GM19240 (cell line): ENCODE measurements at regions not wholly inside any gene's neighbourhood (a gene's known extent, or its start where the extent isn't known, plus 50 kb on each side); places are given as distances from the start of the nearest gene placed in this dataset.

ENCODE experiments used
- DNase-seq: peaks from one replicate; pipeline ENCODE4 v3.0.0; 2011; ENCODE audit warnings: low spot score; ENCODE audit not compliant: insufficient read length

DNA sequence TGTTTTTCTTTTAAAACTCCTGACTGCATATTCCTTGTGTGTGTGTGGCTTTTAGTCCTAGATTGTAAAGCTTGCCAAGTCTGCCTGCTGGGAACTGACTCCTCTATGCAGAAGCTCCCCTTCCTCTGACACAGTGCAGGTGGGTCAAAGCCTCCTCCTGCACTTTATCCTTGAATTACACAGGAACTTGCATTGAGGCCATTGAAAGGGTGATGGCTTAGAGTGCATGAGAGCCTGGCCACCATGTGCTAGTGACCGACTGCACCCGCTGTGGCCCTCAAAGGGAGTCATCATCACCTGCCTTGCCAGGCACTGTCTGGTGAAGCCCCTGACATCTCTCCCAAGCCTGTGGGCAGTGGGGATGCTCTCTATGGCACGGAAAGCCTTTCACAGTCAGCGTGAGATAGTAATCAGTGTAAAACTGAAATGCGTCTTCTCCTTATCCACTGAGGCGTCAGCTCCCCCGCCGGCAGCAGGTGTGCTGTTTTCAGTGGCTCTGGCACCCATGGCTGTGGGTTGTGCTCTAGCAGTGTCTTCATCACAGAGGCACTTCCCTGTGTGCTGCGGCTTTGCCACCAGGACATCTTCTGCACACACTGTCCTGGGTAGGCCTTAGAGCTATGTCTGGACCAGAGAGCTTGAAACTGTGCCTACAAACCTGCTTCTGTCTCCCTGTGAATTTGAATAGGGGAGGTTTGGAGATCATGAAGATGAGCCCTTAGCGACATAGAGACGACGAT is 87.9 kb downstream of the THBS2 start:
- DNase-seq: no peak

- DNase-seq: no peak
Measured at GRCh38 chr6:169164986-169165385, 88.7 kb downstream of the THBS2 start.

DNA sequence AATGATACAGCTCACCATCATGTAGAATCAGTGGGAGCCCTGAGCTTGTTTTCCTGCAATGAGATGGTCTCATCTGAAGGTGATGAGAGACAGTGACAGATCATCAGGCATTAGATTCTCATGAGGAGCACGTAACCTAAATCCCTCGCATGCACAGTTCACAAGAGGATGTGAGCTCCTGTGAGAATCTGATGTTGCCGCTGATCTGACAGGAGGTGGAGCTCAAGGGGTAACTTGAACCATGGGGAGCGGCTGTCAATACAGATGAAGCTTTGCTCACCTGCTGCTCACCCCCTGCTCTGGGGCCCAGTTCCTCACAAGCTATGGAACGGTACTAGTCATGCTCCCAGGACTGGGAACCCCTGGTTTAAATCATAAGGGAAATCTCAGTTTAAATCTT is 89.2 kb downstream of the THBS2 start:
- DNase-seq: no peak

- DNase-seq: no peak
Measured at GRCh38 chr6:169163411-169163901, 90.2 kb downstream of the THBS2 start.

- DNase-seq: no peak
Measured at GRCh38 chr6:169162752-169163407, 90.8 kb downstream of the THBS2 start.

GRCh38 chr6:169162249-169162648 is 91.4 kb downstream of the THBS2 start:
- no peak for DNase-seq

GRCh38 chr6:169161572-169162167 is 92.0 kb downstream of the THBS2 start:
- DNase-seq: no peak

DNA sequence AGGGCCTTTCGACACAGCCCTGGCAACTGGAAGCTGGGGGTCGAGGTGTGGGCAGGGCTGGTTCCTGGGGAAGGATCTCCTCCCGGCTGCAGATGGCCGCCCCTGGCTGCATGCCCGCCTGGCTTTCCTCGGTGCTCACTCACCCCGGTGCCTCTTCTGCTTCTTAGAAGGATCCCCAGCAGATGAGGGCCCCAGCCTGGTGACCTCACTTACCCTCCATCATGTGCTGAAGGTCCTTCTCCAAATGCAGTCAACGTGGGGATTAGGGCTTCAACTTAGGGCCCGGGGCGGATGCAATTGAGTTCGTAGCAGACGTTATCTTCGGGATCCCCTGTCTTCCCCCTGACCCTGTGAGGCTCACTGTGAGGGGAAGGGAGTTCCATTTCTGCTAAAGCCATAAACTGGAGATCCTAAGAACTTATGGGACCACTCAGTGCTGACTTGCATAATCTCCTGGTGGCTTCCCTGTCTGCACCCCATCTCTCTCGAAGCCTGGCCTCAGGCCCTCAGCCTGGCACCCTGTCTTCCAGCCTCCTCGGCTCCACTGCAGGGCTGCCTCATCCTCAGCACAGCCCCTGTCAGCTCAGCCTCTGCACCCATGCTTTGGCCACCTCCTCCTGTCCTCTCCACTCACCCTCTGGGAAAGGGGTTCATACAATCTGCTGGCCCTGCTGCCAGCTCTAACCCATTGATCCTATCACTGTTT is 92.6 kb downstream of the THBS2 start:
- no peak for DNase-seq

DNA sequence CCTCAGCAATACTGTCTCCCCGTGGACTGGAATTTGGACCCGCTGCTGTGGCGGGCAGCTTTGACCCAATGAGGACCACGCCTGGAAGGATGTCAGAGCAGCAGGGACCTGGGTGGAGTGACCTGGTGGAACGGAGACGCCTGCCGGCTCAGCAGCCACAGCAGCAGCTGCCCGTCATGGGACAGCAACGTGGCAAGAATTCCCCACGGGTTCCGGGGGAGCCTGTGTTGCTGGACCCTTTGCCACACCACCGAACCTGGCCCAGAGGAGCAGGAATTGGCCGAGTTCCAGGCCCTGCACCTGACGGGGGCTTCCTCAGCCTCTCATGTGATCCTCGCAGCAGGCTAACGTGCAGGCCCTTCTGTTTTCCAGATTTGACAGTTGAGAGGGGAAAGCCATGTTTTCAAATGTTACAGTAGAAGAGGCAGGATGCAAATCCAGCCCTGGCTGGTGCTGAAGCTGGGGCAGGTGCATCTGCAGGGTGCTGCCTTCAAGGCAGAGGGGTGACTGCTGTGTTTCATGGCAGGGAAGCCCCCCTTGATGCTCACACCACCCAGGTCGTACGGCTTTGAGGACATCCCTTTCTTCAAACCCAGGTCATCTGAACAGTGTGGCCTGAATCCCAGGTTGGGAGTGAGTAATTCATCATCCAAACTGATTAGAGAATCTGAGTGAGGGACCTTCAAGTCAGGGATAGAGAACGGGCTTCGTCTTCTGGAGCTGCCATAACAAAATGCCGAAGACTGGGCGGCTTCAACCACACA is 93.4 kb downstream of the THBS2 start:
- DNase-seq: no peak

DNA sequence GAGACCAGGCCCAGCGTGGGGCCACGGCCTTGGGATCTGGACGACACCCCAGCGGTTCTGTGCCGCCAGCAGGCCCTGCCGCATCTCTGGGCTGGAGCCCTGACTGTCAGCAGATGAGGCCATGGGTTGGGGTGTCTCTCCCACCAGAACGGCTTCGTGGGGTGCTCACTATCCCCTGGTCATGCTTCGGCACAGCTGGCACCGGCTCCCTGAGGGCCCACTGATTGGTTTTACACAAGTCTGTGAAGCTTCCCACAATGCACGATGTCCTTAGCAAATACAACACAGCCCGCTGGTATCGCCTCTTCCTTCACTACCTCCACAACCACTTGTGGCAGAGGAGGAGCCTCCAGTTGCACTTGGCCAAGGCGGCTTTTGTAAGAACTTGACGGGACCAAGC is 94.3 kb downstream of the THBS2 start:
- DNase-seq: no peak

GRCh38 chr6:169158691-169159090 is 95.0 kb downstream of the THBS2 start:
- no peak for DNase-seq

DNA sequence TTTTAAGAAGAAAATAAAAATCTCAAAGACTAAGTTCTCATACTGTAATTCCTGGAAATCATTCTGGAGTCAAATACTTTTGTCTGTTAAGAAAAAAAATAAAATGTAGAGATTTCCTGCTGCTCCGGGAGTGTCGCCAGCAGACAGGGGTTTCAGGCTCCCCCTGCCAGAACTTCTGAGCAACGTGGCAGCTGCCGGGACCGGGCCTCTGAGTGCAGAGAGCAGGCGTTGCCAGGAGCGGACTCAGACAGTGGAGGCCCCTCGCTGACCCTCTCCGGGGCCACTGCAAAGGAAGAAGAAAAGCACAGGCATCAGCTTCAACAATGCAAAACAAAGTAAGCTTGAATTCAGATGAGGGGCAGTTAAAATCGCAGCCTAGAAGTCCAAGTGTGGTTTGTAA is 95.5 kb downstream of the THBS2 start:
- no peak for DNase-seq

DNA sequence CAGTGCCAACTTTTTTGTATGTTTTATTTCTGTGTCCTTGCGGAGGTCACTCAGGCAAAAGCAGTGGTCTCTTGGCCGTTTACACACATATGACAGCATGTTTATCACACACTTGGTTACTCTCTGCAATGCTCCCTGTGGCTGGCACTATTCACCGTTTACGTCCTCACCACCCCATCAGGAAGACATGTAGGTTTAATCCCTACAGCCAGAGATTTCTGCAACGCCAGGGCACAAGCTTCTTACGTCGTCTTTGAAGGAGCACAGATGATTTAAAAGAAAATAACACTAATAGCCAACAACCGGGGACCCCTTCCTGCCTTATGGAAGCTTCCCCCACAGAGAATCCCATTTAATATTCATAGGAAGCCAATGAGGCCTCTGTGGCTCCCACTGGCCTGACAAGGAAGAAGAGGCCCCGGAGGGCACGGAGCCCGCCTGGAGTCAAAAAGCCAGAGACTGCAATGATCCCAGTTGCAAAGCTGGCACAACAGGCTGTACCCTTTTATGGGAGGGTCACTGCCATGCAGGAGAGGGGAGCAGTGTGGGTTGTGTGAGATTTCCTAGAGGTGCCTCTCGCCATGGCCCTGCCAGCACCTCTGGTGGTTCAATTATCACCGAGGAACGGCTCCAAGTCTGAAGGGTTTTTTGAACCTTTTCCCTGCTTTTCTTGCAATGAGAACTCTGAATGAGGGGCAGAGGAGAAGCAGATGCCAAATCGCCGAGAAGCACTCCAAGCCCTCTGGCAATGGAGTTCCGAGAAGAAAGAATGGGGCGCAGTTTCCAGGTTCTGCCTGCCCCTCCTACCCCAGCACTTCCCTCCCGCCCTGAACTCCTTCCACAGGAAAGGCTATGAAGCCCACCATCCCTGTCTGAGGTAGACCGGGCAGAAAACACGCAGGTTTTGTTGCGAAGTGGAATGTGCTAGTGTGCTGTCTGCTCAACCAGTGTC is 96.2 kb downstream of the THBS2 start:
- DNase-seq: no peak

DNA sequence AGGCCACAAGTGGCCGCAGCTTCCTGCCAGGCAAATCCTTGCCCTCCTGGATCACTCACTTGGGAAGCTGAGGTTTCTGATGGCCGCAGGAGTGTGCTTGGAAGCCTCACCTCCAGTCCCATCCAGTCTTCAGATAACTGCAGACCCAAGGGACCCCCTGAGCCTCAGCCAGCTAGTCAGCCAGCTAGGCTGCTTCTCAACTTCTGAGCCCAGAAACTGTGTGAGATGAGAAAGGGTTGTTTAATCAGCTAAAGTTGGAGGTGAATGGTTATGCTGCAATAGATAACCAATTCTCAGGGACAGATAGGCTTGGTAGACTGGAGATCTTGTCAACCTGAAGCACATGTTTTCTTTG is 96.9 kb downstream of the THBS2 start:
- no peak for DNase-seq

DNA sequence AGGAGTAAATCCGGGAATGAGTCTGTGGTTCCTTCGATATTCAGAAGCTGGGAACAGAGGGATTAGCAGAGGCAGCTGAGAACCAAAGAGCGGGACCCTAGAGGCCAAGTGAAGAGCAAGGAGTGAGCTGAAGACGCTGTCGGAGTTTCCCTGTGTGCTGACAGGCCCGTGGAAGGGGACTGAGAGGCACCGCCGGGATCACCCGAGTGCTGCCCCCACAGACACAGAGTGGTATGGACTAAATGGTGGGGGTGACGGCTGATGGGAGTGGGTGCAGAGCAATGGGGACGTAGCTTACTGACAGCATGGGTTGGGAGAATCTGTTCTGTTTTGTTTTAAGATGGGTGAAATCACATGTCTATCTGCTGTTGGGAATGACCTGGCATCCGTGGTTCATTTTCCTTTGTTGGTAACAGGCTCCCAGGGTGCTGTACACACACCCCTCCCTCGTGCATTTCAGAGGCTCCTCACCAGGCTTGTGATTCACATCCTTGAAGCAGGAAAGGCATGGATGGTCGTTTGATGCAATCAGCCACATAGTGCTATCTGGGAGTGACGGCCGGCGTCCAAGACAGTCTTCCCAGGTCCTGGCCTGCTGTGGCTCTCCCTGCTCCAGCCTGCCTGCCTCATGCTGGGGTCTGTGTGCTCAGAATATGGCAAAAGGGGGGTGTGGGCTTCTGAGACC is 97.4 kb downstream of the THBS2 start:
- DNase-seq: no peak

DNA sequence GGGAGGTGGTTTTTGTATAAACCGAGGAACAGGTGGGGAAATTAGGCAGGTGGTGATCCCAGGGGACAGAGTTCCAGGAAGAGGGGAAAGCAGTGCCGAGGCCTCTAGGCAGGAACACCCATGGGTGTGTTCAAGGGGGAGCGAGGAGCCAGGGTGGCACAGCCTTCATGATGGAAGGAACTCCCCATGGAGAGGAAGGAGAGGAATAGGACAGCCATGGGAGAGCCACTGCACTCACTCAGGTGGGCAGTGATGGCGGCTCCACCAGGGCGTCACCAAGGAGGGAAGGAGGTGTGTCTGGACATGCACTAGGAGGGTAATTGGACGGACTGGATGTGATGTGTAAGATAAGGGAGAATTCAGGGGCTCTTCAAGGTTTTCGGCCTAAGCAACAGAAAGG is 98.2 kb downstream of the THBS2 start:
- no peak for DNase-seq

- no peak for DNase-seq
Measured at GRCh38 chr6:169153401-169153800, 100.2 kb downstream of the THBS2 start.

GRCh38 chr6:169146521-169146920 is 107.1 kb downstream of the THBS2 start:
- DNase-seq: no peak

- no peak for DNase-seq
Measured at GRCh38 chr6:169145991-169146501, 107.6 kb downstream of the THBS2 start.
